LNCAP (cell line): ENCODE measurements at regions not wholly inside any gene's neighbourhood (a gene's known extent, or its start where the extent isn't known, plus 50 kb on each side); places are given as distances from the start of the nearest gene placed in this dataset.

Experiments
- CTCF ChIP-seq: fragments of 450-650 bp; IDR thresholded peaks from 2 replicates; pipeline ENCODE4 v1.5.1; 2017; ENCODE audit warnings: mild to moderate bottlenecking

- TF ChIP-seq CTCF = no peak
These were observed 356.1 kb downstream of the SLITRK2 start for GRCh38 chrX:146173742-146174141.

GRCh38 chrX:146181858-146182257 lies 364.2 kb downstream of the SLITRK2 start:
- TF ChIP-seq CTCF = no peak

GRCh38 chrX:146186540-146186939 lies 368.9 kb downstream of the SLITRK2 start:
- no peak for TF ChIP-seq CTCF

- no peak for TF ChIP-seq CTCF
These were observed 371.7 kb downstream of the SLITRK2 start for GRCh38 chrX:146189371-146189770.

- TF ChIP-seq CTCF = no peak
These were observed 391.2 kb downstream of the SLITRK2 start for GRCh38 chrX:146208821-146209220.

- TF ChIP-seq CTCF = 0 out of 2 replicates have a peak, but pooled peaks have one; percentile 14
These were observed 406.8 kb downstream of the SLITRK2 start for GRCh38 chrX:146224442-146224841.

- no peak for TF ChIP-seq CTCF
These were observed 420.5 kb downstream of the SLITRK2 start for GRCh38 chrX:146238173-146238572.

GRCh38 chrX:146241902-146242301 lies 424.3 kb downstream of the SLITRK2 start:
- TF ChIP-seq CTCF = no peak
